Transverse colon (tissue), 4 donors: ENCODE measurements at regions not wholly inside any gene's neighbourhood (a gene's known extent, or its start where the extent isn't known, plus 50 kb on each side); places are given as distances from the start of the nearest gene placed in this dataset.

Experiments used
- DNase-seq: peaks from one replicate; pipeline ENCODE4 v3.0.0-alpha.2; 2019
- H3K27ac ChIP-seq, 4 donors: fragments of 200-600 bp; sonication (generic); 2 replicates each; pipeline ENCODE4 v1.5.1; 2016 to 2018; ENCODE audit warnings: inconsistent platforms in 4 of 4
- H3K27me3 ChIP-seq: fragments of 200-600 bp; sonication (generic); 2 replicates; pipeline ENCODE4 v1.5.1; 2017; ENCODE audit warnings: inconsistent platforms
- H3K36me3 ChIP-seq, 4 donors: fragments of 200-600 bp; sonication (generic); 2 replicates each; pipeline ENCODE4 v1.5.1; 2017 to 2019; ENCODE audit warnings: inconsistent platforms in 4 of 4
- H3K4me1 ChIP-seq, 4 donors: fragments of 200-600 bp; sonication (generic); 2 replicates each; pipeline ENCODE4 v1.5.1; 2017 to 2020; ENCODE audit warnings: inconsistent platforms in 4 of 4
- H3K4me3 ChIP-seq, 4 donors: fragments of 200-600 bp; sonication (generic); 1 replicate in 1 of 4; 2 replicates in 3 of 4; pipeline versions ENCODE4 v1.5.1 to v1.6.1; 2017 to 2019; ENCODE audit warnings: inconsistent platforms in 4 of 4
- H3K9me3 ChIP-seq, 2 donors: fragments of 200-600 bp; sonication (generic); 2 replicates each; pipeline ENCODE4 v1.5.1; 2017 to 2019; ENCODE audit warnings: inconsistent platforms in 2 of 2
- CTCF ChIP-seq, 5 experiments: fragments of 200-600 bp in 3 of 5; fragments of 450-650 bp in 2 of 5; sonication (generic) in 3 of 5; IDR thresholded peaks; 1 replicate in 2 of 5; 2 replicates in 3 of 5; pipeline ENCODE4 v1.5.1; 2016 to 2017; ENCODE audit warnings: antibody characterized with exemption in 5 of 5, inconsistent platforms in 3 of 5, mild to moderate bottlenecking in 2 of 5, moderate library complexity in 1 of 5
- EP300 ChIP-seq: sonication (generic); formaldehyde crosslinking; IDR thresholded peaks from one replicate; pipeline ENCODE4 v1.6.1; 2017; ENCODE audit warnings: antibody characterized with exemption, low read depth
- POLR2A ChIP-seq: fragments of 450-650 bp; IDR thresholded peaks from one replicate; pipeline ENCODE4 v1.6.1; 2016; ENCODE audit warnings: antibody characterized with exemption, mild to moderate bottlenecking, moderate library complexity
- POLR2AphosphoS5 ChIP-seq, 3 donors: sonication (generic); formaldehyde crosslinking; IDR thresholded peaks; one replicate each; pipeline ENCODE4 v1.6.1; 2016; ENCODE audit warnings: antibody characterized with exemption in 3 of 3
- WGBS, 2 donors: methylation state at CpG; one replicate each; pipeline ENCODE4 v1.1.5; 2018; ENCODE audit warnings: low coverage in 1 of 2; 5-methylcytosine and 5-hydroxymethylcytosine counted together
- in situ Hi-C, 4 donors: fragments of 200-750 bp; cut with MboI; loops; one replicate each; pipeline versions ENCODE4 v1.15.0 to v1.15.1; 2017; ENCODE audit warnings: low sequenced_read_pairs in 3 of 4, low pct_ligation_motif_present in 1 of 4, low pct_unique_long_range_greater_than_20kb in 1 of 4
- intact Hi-C: fragments of 100-400 bp; cut with DNase I; formaldehyde crosslinking; loops from one replicate; pipeline ENCODE4 v1.15.1; 2023; ENCODE audit warnings: low total_unique reads

- Histone ChIP-seq H3K4me3 (no peak overlapping the region), H3K27ac (no peak overlapping the region), H3K9me3 (no peaks in the 10 kb centered on the region), H3K27me3 (no peaks in the 10 kb centered on the region), H3K36me3 (no peaks in the 10 kb centered on the region), H3K4me1 (no peaks in the 10 kb centered on the region)
- 79 to 83% methylated on average over 8 to 9 of the region's 9 CpGs for WGBS, 2 donors
- intact Hi-C loops (no loop called here), in situ Hi-C loops (no loop called here)
- DNase-seq = no peak
- TF ChIP-seq EP300 = no peak
- no peak for TF ChIP-seq CTCF (IDR thresholded peaks at IDR 0.05)
- no peak for TF ChIP-seq POLR2AphosphoS5 (IDR thresholded peaks at IDR 0.05)
- no peak for TF ChIP-seq POLR2A
These were observed 328.4 kb upstream of the RARB start for GRCh38 chr3:25099666-25100065.

GRCh38 chr3:25103391-25103790 is 324.7 kb upstream of the RARB start:
- H3K4me1 ChIP-seq = no peaks in the 10 kb centered on the region
- no peaks in the 10 kb centered on the region for H3K36me3 ChIP-seq
- H3K4me3 ChIP-seq = no peak overlapping the region
- TF ChIP-seq POLR2A (no peak), POLR2AphosphoS5 (IDR thresholded peaks at IDR 0.05) (no peak), CTCF (IDR thresholded peaks at IDR 0.05) (no peak), EP300 (no peak)
- H3K27ac ChIP-seq = no peak overlapping the region
- WGBS, 2 donors = 79 to 90% methylated on average over 2 to 3 of the region's 3 CpGs
- in situ Hi-C loops = no loop called here
- intact Hi-C loops = no loop called here
- no peaks in the 10 kb centered on the region for H3K9me3 ChIP-seq
- no peaks in the 10 kb centered on the region for H3K27me3 ChIP-seq
- DNase-seq = no peak

GRCh38 chr3:25107918-25108617 is 320.0 kb upstream of the RARB start:
- no peaks in the 10 kb centered on the region for H3K4me1 ChIP-seq
- no peaks in the 10 kb centered on the region for H3K36me3 ChIP-seq
- TF ChIP-seq POLR2A = no peak
- TF ChIP-seq EP300 = no peak
- in situ Hi-C loops (no loop called here), intact Hi-C loops (no loop called here)
- no peak overlapping the region for H3K27ac ChIP-seq
- no peak overlapping the region for H3K4me3 ChIP-seq
- no peaks in the 10 kb centered on the region for H3K27me3 ChIP-seq
- no peaks in the 10 kb centered on the region for H3K9me3 ChIP-seq
- no peak for DNase-seq
- 77 to 85% methylated on average over 9 of the region's 9 CpGs for WGBS, 2 donors

GRCh38 chr3:25110642-25111041 is 317.4 kb upstream of the RARB start:
- Histone ChIP-seq H3K27me3 (no peaks in the 10 kb centered on the region), H3K27ac (no peak overlapping the region), H3K9me3 (no peaks in the 10 kb centered on the region), H3K4me3 (no peak overlapping the region), H3K36me3 (no peaks in the 10 kb centered on the region), H3K4me1 (no peaks in the 10 kb centered on the region)
- no peak for DNase-seq
- TF ChIP-seq EP300 (no peak), POLR2AphosphoS5 (IDR thresholded peaks at IDR 0.05) (no peak), CTCF (IDR thresholded peaks at IDR 0.05) (no peak), POLR2A (no peak)
- in situ Hi-C loops (no loop called here), intact Hi-C loops (no loop called here)
- WGBS, 2 donors = 67 to 85% methylated on average over 2 of the region's 2 CpGs

GRCh38 chr3:25113891-25114290 is 314.2 kb upstream of the RARB start:
- DNase-seq = no peak
- Histone ChIP-seq H3K4me3 (no peak overlapping the region), H3K27ac (no peak overlapping the region), H3K9me3 (no peaks in the 10 kb centered on the region), H3K27me3 (no peaks in the 10 kb centered on the region), H3K36me3 (no peaks in the 10 kb centered on the region), H3K4me1 (peaks cover 0 to 22% (median 8%) of the 10 kb centered on the region in 4 donors)
- intact Hi-C loops = no loop called here
- no peak for TF ChIP-seq POLR2AphosphoS5 (IDR thresholded peaks at IDR 0.05)
- no peak for TF ChIP-seq POLR2A
- no peak for TF ChIP-seq EP300
- no peak for TF ChIP-seq CTCF (IDR thresholded peaks at IDR 0.05)
- 78 to 83% methylated on average over 1 of the region's 1 CpG for WGBS, 2 donors
- in situ Hi-C loops = no loop called here
